HL-60 (cell line): ENCODE measurements at regions not wholly inside any gene's neighbourhood (a gene's known extent, or its start where the extent isn't known, plus 50 kb on each side); places are given as distances from the start of the nearest gene placed in this dataset.

ENCODE experiments used
- DNase-seq, 2 experiments: peaks; one replicate each; pipeline ENCODE4 v3.0.0-alpha.2; 2010 to 2020; ENCODE audit warnings: low read depth in 1 of 2, low spot score in 1 of 2
- H3K27ac ChIP-seq: fragments of 250-450 bp; sonication (Bioruptor Pico); replicated peaks from 2 replicates; pipeline ENCODE4 v1.5.1; 2020; ENCODE audit warnings: mild to moderate bottlenecking, moderate library complexity
- H3K27me3 ChIP-seq: fragments of 250-450 bp; sonication (Bioruptor Pico); 2 replicates; pipeline ENCODE4 v1.5.1; 2021; ENCODE audit warnings: mild to moderate bottlenecking, moderate library complexity; ENCODE audit not compliant: insufficient read depth, poor library complexity, severe bottlenecking
- H3K4me3 ChIP-seq: replicated peaks from 2 replicates; pipeline ENCODE4 v1.5.1; 2011; ENCODE audit warnings: mild to moderate bottlenecking, control low read depth, low read length; ENCODE audit not compliant: insufficient read depth
- CTCF ChIP-seq: IDR thresholded peaks from one replicate; pipeline ENCODE4 v1.5.1; 2011; ENCODE audit warnings: low read length, control low read depth, inconsistent platforms; ENCODE audit not compliant: insufficient read depth
- GABPA ChIP-seq: IDR thresholded peaks from 2 replicates; pipeline ENCODE4 v1.6.1; 2012; ENCODE audit warnings: low read depth
- POLR2AphosphoS5 ChIP-seq: IDR thresholded peaks from 2 replicates; pipeline ENCODE4 v1.6.1; 2012; ENCODE audit warnings: low read depth
- SPI1 ChIP-seq: IDR thresholded peaks from 2 replicates; pipeline ENCODE4 v1.6.1; 2012; ENCODE audit warnings: low read depth, mild to moderate bottlenecking, borderline replicate concordance
- TF ChIP-seq, protein P1 (sequence below): IDR thresholded peaks from 2 replicates; pipeline ENCODE4 v1.6.1; 2012; ENCODE audit warnings: low read depth; ENCODE audit not compliant: insufficient replicate concordance

DNA sequence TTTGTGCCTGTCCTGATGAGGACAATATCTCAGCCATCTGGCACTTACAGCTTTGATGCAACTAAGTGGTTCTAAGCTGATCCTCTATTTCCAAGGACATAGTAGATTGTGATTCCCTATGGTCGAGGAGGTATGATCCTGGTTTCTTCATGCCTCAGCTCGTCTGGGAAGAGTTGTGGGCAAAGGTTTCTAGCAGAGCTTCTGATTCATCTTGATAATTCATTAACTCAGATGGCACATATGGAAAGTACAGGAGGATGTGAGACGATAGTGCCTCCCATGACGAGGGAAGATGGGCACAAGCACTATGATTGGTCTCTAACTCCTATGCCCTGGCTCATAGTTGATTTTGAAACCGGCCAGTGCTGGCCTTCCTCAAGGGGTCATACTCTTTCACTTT lies 334.2 kb upstream of the SEMA6D start:
- TF ChIP-seq, protein P1, sequence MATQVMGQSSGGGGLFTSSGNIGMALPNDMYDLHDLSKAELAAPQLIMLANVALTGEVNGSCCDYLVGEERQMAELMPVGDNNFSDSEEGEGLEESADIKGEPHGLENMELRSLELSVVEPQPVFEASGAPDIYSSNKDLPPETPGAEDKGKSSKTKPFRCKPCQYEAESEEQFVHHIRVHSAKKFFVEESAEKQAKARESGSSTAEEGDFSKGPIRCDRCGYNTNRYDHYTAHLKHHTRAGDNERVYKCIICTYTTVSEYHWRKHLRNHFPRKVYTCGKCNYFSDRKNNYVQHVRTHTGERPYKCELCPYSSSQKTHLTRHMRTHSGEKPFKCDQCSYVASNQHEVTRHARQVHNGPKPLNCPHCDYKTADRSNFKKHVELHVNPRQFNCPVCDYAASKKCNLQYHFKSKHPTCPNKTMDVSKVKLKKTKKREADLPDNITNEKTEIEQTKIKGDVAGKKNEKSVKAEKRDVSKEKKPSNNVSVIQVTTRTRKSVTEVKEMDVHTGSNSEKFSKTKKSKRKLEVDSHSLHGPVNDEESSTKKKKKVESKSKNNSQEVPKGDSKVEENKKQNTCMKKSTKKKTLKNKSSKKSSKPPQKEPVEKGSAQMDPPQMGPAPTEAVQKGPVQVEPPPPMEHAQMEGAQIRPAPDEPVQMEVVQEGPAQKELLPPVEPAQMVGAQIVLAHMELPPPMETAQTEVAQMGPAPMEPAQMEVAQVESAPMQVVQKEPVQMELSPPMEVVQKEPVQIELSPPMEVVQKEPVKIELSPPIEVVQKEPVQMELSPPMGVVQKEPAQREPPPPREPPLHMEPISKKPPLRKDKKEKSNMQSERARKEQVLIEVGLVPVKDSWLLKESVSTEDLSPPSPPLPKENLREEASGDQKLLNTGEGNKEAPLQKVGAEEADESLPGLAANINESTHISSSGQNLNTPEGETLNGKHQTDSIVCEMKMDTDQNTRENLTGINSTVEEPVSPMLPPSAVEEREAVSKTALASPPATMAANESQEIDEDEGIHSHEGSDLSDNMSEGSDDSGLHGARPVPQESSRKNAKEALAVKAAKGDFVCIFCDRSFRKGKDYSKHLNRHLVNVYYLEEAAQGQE = no peak
- no peak for TF ChIP-seq GABPA
- no peak for TF ChIP-seq SPI1
- TF ChIP-seq CTCF = no peak
- no peak for TF ChIP-seq POLR2AphosphoS5
- Histone ChIP-seq H3K4me3 (no peak overlapping the region), H3K27me3 (no peaks in the 10 kb centered on the region), H3K27ac (no peak overlapping the region)
- no peak for DNase-seq

DNA sequence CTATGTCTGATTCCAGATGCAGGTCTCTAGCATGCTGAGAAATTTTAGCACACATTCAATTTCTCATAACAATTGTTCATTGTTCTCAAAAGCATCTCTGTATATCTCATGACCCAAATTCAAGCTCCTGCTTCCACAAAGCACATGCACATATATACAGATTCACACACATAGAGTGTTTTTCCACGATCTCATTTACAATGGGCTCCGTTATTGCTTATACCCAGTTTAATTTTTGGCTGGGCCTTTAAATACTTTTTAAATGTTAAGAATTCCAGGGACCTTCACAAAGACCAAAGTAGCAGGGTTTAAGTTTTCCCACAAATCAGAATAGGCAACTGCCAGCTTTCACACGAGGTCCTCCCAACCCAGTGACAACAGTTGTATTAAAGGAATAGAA lies 333.5 kb upstream of the SEMA6D start:
- Histone ChIP-seq H3K27ac (no peak overlapping the region), H3K27me3 (no peaks in the 10 kb centered on the region), H3K4me3 (no peak overlapping the region)
- no peak for DNase-seq
- TF ChIP-seq, protein P1 = no peak
- TF ChIP-seq CTCF = no peak
- TF ChIP-seq SPI1 = no peak
- no peak for TF ChIP-seq GABPA
- TF ChIP-seq POLR2AphosphoS5 = no peak

DNA sequence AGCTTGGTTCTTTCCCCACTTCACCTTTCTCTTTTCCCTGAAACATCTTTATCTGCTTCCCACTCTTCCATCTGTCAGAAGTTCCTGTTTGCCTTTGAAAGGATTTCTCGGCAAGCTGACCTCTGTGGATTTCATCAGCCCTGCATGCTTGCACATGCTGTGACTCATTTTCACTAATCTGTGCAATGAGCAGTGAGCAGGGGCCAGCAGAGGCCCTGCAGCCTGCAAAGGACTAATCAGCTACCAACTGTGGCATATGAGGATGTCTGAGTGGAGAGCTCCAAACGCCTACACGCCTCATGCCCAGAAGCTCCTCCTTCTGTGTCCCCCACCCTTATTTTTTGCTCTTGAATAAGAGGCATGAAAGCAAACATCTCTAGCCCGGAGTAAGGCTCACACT lies 333.0 kb upstream of the SEMA6D start:
- DNase-seq = no peak
- TF ChIP-seq SPI1 (no peak), GABPA (no peak), POLR2AphosphoS5 (no peak), CTCF (no peak)
- TF ChIP-seq, protein P1 = no peak
- H3K27ac ChIP-seq = no peak overlapping the region

More for the DNA sequence above, 333.0 kb upstream of the SEMA6D start:
- Histone ChIP-seq H3K4me3 (no peak overlapping the region), H3K27me3 (no peaks in the 10 kb centered on the region)
